CD4-positive, alpha-beta memory T cell (primary cell): ENCODE measurements at regions not wholly inside any gene's neighbourhood (a gene's known extent, or its start where the extent isn't known, plus 50 kb on each side); places are given as distances from the start of the nearest gene placed in this dataset.
A peak's percentile ranks its signal among the peaks of the same experiment; 100 is the strongest.
"Not testable (repeated sequence)": the region's sequence is repeated elsewhere in the genome, so short reads cannot be mapped to it uniquely, and the experiment has no call there.

ENCODE experiments used
- CTCF ChIA-PET: fragments of 350-600 bp; sonication (Branson Sonifier 250); formaldehyde crosslinking; loops from one replicate; lab custom pipeline; 2021; ENCODE audit warnings: inconsistent platforms; ENCODE audit not compliant: partially characterized antibody; lab: Charles Lee
- POLR2A ChIA-PET: fragments of 350-600 bp; sonication (Branson Sonifier 250); formaldehyde crosslinking; loops from one replicate; lab custom pipeline; 2021; ENCODE audit not compliant: partially characterized antibody; lab: Charles Lee
- DNase-seq, 5 donors: peaks; one replicate each; pipeline versions ENCODE4 v3.0.0 to v3.0.0-alpha.2; 2020 to 2022; ENCODE audit warnings: mixed read lengths in 1 of 5
- H3K27ac ChIP-seq: one replicate; pipeline ENCODE4 v1.7.0; 2013; ENCODE audit warnings: low read depth, low read length
- H3K27me3 ChIP-seq: 2 replicates; pipeline ENCODE4 v1.7.0; 2013; ENCODE audit warnings: mild to moderate bottlenecking, low read length, moderate library complexity; ENCODE audit not compliant: insufficient read depth
- H3K36me3 ChIP-seq: 2 replicates; pipeline ENCODE4 v1.7.0; 2013; ENCODE audit warnings: mild to moderate bottlenecking, low read length, moderate library complexity; ENCODE audit not compliant: insufficient read depth
- H3K4me1 ChIP-seq: 2 replicates; pipeline ENCODE4 v1.7.0; 2013; ENCODE audit warnings: mild to moderate bottlenecking, low read length, moderate library complexity; ENCODE audit not compliant: insufficient read depth
- H3K4me3 ChIP-seq, 2 donors: one replicate each; pipeline ENCODE4 v1.7.0; 2013; ENCODE audit warnings: low read length in 2 of 2, mild to moderate bottlenecking in 1 of 2
- H3K9me3 ChIP-seq, 2 donors: one replicate each; pipeline ENCODE4 v1.7.0; 2013; ENCODE audit warnings: low read length in 2 of 2, control low read depth in 1 of 2; ENCODE audit not compliant: control insufficient read depth in 1 of 2
- H3K27ac Mint-ChIP-seq, 7 donors: one replicate each; pipeline ENCODE4 v1.8.0; 2020 to 2021; ENCODE audit warnings: mixed read lengths in 7 of 7, mild to moderate bottlenecking in 6 of 7, inconsistent platforms in 3 of 7, moderate library complexity in 3 of 7
- H3K27me3 Mint-ChIP-seq, 2 donors: one replicate each; pipeline ENCODE4 v1.8.0; 2020 to 2021; ENCODE audit warnings: mixed read lengths in 2 of 2
- H3K36me3 Mint-ChIP-seq, 2 donors: one replicate each; pipeline ENCODE4 v1.8.0; 2020 to 2021; ENCODE audit warnings: mixed read lengths in 2 of 2, inconsistent platforms in 1 of 2, mild to moderate bottlenecking in 1 of 2
- H3K4me1 Mint-ChIP-seq, 4 donors: one replicate each; pipeline ENCODE4 v1.8.0; 2020 to 2021; ENCODE audit warnings: mixed read lengths in 4 of 4, mild to moderate bottlenecking in 1 of 4
- H3K4me3 Mint-ChIP-seq, 8 donors: one replicate each; pipeline ENCODE4 v1.8.0; 2020 to 2021; ENCODE audit warnings: mixed read lengths in 8 of 8, mild to moderate bottlenecking in 7 of 8, moderate library complexity in 6 of 8, inconsistent platforms in 3 of 8
- H3K9me3 Mint-ChIP-seq, 8 donors: one replicate each; pipeline ENCODE4 v1.8.0; 2020 to 2021; ENCODE audit warnings: mixed read lengths in 8 of 8, mild to moderate bottlenecking in 5 of 8, inconsistent platforms in 3 of 8, moderate library complexity in 1 of 8
- intact Hi-C: fragments of 100-400 bp; cut with micrococcal nuclease; formaldehyde crosslinking; loops from one replicate; pipeline ENCODE4 v1.15.1; 2023

DNA sequence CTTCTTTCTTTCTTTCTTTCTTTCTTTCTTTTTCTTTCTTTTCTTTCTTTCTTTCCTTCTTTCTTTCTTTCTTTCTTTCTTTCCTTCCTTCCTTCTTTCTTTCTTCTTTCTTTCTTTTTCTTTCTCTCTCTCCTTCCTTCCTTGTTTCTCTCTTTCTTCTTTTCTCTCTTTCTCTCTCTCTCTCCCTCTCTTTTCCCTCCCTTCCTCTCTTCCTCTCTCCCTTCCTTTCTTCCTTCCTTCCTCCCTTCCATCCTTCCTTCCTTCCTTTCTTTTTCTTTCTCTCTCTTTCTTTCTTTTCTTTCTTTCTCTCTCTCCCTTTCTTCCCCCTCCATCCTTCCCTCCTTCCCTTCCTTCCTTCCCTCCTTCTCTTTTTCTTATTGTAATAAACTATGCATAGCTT lies 105.5 kb downstream of the ZBTB18 start:
- H3K36me3 ChIP-seq, H3K4me1 Mint-ChIP-seq, H3K36me3 Mint-ChIP-seq, intact Hi-C loops, H3K4me3 ChIP-seq, H3K27me3 ChIP-seq, H3K9me3 Mint-ChIP-seq, H3K27me3 Mint-ChIP-seq, POLR2A ChIA-PET, DNase-seq, CTCF ChIA-PET, H3K9me3 ChIP-seq, H3K4me1 ChIP-seq, H3K27ac Mint-ChIP-seq, H3K4me3 Mint-ChIP-seq, H3K27ac ChIP-seq: not testable (repeated sequence)

DNA sequence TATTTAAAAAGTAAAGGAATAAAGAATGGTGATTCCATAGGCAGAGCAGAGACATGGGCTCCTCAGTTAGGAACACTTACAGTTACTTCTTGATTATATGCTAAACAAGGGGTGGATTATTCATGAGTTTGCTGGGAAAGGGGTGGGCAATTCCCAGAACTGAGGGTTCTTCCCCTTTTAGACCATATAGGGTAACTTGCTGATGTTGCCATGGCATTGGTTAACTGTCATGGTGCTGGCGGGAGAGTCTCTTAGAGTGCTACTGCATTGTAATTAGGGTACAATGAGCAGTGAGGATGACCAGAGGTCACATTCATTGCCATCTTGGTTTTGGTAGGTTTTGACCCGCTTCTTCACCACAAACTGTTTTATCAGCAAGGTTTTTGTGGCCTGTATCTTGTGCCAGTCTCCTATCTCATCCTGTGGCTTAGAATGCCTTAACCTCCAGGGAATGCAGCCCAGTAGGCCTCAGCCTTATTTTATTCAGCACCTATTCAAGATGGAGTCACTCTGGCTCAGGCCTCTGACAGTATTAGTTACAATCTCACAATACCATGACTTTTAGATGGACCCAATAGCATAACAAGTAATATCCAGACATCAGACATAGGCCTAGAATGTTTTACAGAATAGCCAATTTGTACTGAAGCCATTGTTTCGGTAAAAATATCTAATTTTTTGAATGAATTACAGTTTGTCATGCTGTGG lies 106.8 kb downstream of the ZBTB18 start:
- ChIA-PET POLR2A (no interaction called here), CTCF (no interaction called here)
- Histone ChIP-seq H3K27ac (no peak overlapping the region), H3K36me3 (no peaks in the 10 kb centered on the region), H3K9me3 (no peaks in the 10 kb centered on the region), H3K27me3 (no peaks in the 10 kb centered on the region), H3K4me1 (no peaks in the 10 kb centered on the region), H3K4me3 (no peak overlapping the region)
- H3K36me3 Mint-ChIP-seq = no peaks in the 10 kb centered on the region
- H3K27ac Mint-ChIP-seq = no peak overlapping the region
- no peaks in the 10 kb centered on the region for H3K4me1 Mint-ChIP-seq
- H3K27me3 Mint-ChIP-seq = no peaks in the 10 kb centered on the region
- H3K4me3 Mint-ChIP-seq = no peak overlapping the region
- intact Hi-C loops = no loop called here
- DNase-seq = no peak
- peaks cover 0 to 2% (median 0%) of the 10 kb centered on the region in 8 donors for H3K9me3 Mint-ChIP-seq

GRCh38 chr1:244159646-244160045 lies 108.6 kb downstream of the ZBTB18 start:
- no peaks in the 10 kb centered on the region for H3K9me3 ChIP-seq
- Mint-ChIP-seq H3K36me3 (no peaks in the 10 kb centered on the region), H3K4me1 (no peaks in the 10 kb centered on the region), H3K9me3 (peaks cover 0 to 2% (median 0%) of the 10 kb centered on the region in 8 donors), H3K27me3 (no peaks in the 10 kb centered on the region), H3K4me3 (no peak overlapping the region), H3K27ac (no peak overlapping the region)
- H3K4me1 ChIP-seq = no peaks in the 10 kb centered on the region
- H3K4me3 ChIP-seq = no peak overlapping the region
- no peaks in the 10 kb centered on the region for H3K36me3 ChIP-seq
- ChIA-PET POLR2A (no interaction called here), CTCF (no interaction called here)
- H3K27ac ChIP-seq = no peak overlapping the region
- DNase-seq = no peak
- H3K27me3 ChIP-seq = no peaks in the 10 kb centered on the region
- intact Hi-C loops = no loop called here

- Histone ChIP-seq H3K36me3 (no peaks in the 10 kb centered on the region), H3K4me1 (no peaks in the 10 kb centered on the region), H3K27me3 (no peaks in the 10 kb centered on the region), H3K4me3 (no peak overlapping the region), H3K9me3 (no peaks in the 10 kb centered on the region), H3K27ac (no peak overlapping the region)
- Mint-ChIP-seq H3K36me3 (no peaks in the 10 kb centered on the region), H3K27me3 (no peaks in the 10 kb centered on the region), H3K27ac (no peak overlapping the region), H3K9me3 (peaks cover 0 to 2% (median 0%) of the 10 kb centered on the region in 8 donors), H3K4me1 (no peaks in the 10 kb centered on the region), H3K4me3 (no peak overlapping the region)
- ChIA-PET POLR2A (interaction anchor here (0.6 kb wide), 1 partner anchor 110 kb away, joined by 3 read pairs; no protein-coding TSS in a partner anchor), CTCF (no interaction called here)
- no peak for DNase-seq
- intact Hi-C loops = no loop called here
Observed at GRCh38 chr1:244160455-244161235, 109.6 kb downstream of the ZBTB18 start.

GRCh38 chr1:244161236-244161510 lies 110.1 kb downstream of the ZBTB18 start:
- POLR2A ChIA-PET = interaction anchor here (0.6 kb wide), 1 partner anchor 111 kb away, joined by 3 read pairs; no protein-coding TSS in a partner anchor
- no peak for DNase-seq
- CTCF ChIA-PET = no interaction called here

GRCh38 chr1:244162786-244163530 lies 111.9 kb downstream of the ZBTB18 start:
- H3K4me1 Mint-ChIP-seq = no peaks in the 10 kb centered on the region
- Histone ChIP-seq H3K27ac (no peak overlapping the region), H3K4me1 (no peaks in the 10 kb centered on the region), H3K27me3 (no peaks in the 10 kb centered on the region), H3K4me3 (no peak overlapping the region), H3K9me3 (no peaks in the 10 kb centered on the region), H3K36me3 (no peaks in the 10 kb centered on the region)
- ChIA-PET POLR2A (no interaction called here), CTCF (no interaction called here)
- H3K27ac Mint-ChIP-seq = peak overlapping the region in 1 of 7 donors; percentile 11
- no peak for DNase-seq
- no peaks in the 10 kb centered on the region for H3K27me3 Mint-ChIP-seq
- H3K9me3 Mint-ChIP-seq = peaks cover 0 to 2% (median 0%) of the 10 kb centered on the region in 8 donors
- no peaks in the 10 kb centered on the region for H3K36me3 Mint-ChIP-seq
- intact Hi-C loops = no loop called here
- no peak overlapping the region for H3K4me3 Mint-ChIP-seq

More at GRCh38 chr1:244161236-244161510, 110.1 kb downstream of the ZBTB18 start:
- H3K27me3 ChIP-seq = no peaks in the 10 kb centered on the region
- Mint-ChIP-seq H3K4me1 (no peaks in the 10 kb centered on the region), H3K27ac (no peak overlapping the region), H3K36me3 (no peaks in the 10 kb centered on the region), H3K4me3 (no peak overlapping the region), H3K9me3 (peaks cover 0 to 2% (median 0%) of the 10 kb centered on the region in 8 donors), H3K27me3 (no peaks in the 10 kb centered on the region)
- H3K4me3 ChIP-seq = no peak overlapping the region
- no peaks in the 10 kb centered on the region for H3K36me3 ChIP-seq
- H3K4me1 ChIP-seq = no peaks in the 10 kb centered on the region
- H3K9me3 ChIP-seq = no peaks in the 10 kb centered on the region
- no peak overlapping the region for H3K27ac ChIP-seq
- intact Hi-C loops = no loop called here

GRCh38 chr1:244163861-244164510 lies 112.9 kb downstream of the ZBTB18 start:
- no peak for DNase-seq
- intact Hi-C loops = no loop called here
- Mint-ChIP-seq H3K4me1 (no peaks in the 10 kb centered on the region), H3K27ac (no peak overlapping the region), H3K27me3 (no peaks in the 10 kb centered on the region), H3K4me3 (no peak overlapping the region), H3K9me3 (peaks cover 0 to 2% (median 0%) of the 10 kb centered on the region in 8 donors), H3K36me3 (no peaks in the 10 kb centered on the region)
- Histone ChIP-seq H3K4me1 (no peaks in the 10 kb centered on the region), H3K36me3 (no peaks in the 10 kb centered on the region), H3K27me3 (no peaks in the 10 kb centered on the region), H3K4me3 (no peak overlapping the region), H3K27ac (no peak overlapping the region), H3K9me3 (no peaks in the 10 kb centered on the region)
- POLR2A ChIA-PET = no interaction called here
- CTCF ChIA-PET = no interaction called here
